ENCODE measurements at regions not wholly inside any gene's neighbourhood (a gene's known extent, or its start where the extent isn't known, plus 50 kb on each side); places are given as distances from the start of the nearest gene placed in this dataset.

GRCh38 chr13:50463719-50464118 lies 379.8 kb downstream of the DLEU7 start:
- TF ChIP-seq TSHZ2 (CRISPR knock-in tag; IDR thresholded peaks at IDR 0.05) (no peak), GLIS3 (CRISPR knock-in tag; IDR thresholded peaks at IDR 0.05) (no peak), POU6F1 (CRISPR knock-in tag; IDR thresholded peaks at IDR 0.05; ENCODE audit: borderline replicate concordance, low read depth) (no peak), CSDC2 (CRISPR knock-in tag; IDR thresholded peaks at IDR 0.05) (no peak), CSRNP3 (CRISPR knock-in tag; IDR thresholded peaks at IDR 0.05) (no peak), ZC3H10 (CRISPR knock-in tag; IDR thresholded peaks at IDR 0.05) (no peak), ESRRG (CRISPR knock-in tag; IDR thresholded peaks at IDR 0.05) (no peak), RARB (CRISPR knock-in tag; IDR thresholded peaks at IDR 0.05) (no peak), ZNF70 (CRISPR knock-in tag; IDR thresholded peaks at IDR 0.05) (no peak), CREB5 (CRISPR knock-in tag; IDR thresholded peaks at IDR 0.05; ENCODE audit: low read depth) (no peak), TCF4 (CRISPR knock-in tag; IDR thresholded peaks at IDR 0.05; ENCODE audit: borderline replicate concordance) (no peak), ZFP3 (CRISPR knock-in tag; IDR thresholded peaks at IDR 0.05) (no peak), ZNF8 (CRISPR knock-in tag; IDR thresholded peaks at IDR 0.05) (no peak), PATZ1 (CRISPR knock-in tag; IDR thresholded peaks at IDR 0.05; ENCODE audit: borderline replicate concordance) (no peak), ZFP30 (CRISPR knock-in tag; IDR thresholded peaks at IDR 0.05) (no peak), ISL1 (CRISPR knock-in tag; IDR thresholded peaks at IDR 0.05) (no peak), OSR1 (CRISPR knock-in tag; IDR thresholded peaks at IDR 0.05) (no peak), ARNTL (CRISPR knock-in tag; IDR thresholded peaks at IDR 0.05; ENCODE audit: borderline replicate concordance, low read depth) (no peak), BACH2 (CRISPR knock-in tag; IDR thresholded peaks at IDR 0.05; ENCODE audit: borderline replicate concordance) (no peak)
- ATAC-seq, result no peak

- no peak for ATAC-seq
- TF ChIP-seq ZFP3 (CRISPR knock-in tag; IDR thresholded peaks at IDR 0.05) (no peak), ARNTL (CRISPR knock-in tag; IDR thresholded peaks at IDR 0.05; ENCODE audit: borderline replicate concordance, low read depth) (no peak), TCF4 (CRISPR knock-in tag; IDR thresholded peaks at IDR 0.05; ENCODE audit: borderline replicate concordance) (no peak), OSR1 (CRISPR knock-in tag; IDR thresholded peaks at IDR 0.05) (no peak), CSDC2 (CRISPR knock-in tag; IDR thresholded peaks at IDR 0.05) (no peak), PATZ1 (CRISPR knock-in tag; IDR thresholded peaks at IDR 0.05; ENCODE audit: borderline replicate concordance) (no peak), TOX (CRISPR knock-in tag; IDR thresholded peaks at IDR 0.05; ENCODE audit: borderline replicate concordance) (no peak), ESRRG (CRISPR knock-in tag; IDR thresholded peaks at IDR 0.05) (no peak), ZNF70 (CRISPR knock-in tag; IDR thresholded peaks at IDR 0.05) (no peak), BACH2 (CRISPR knock-in tag; IDR thresholded peaks at IDR 0.05; ENCODE audit: borderline replicate concordance) (no peak), GLIS3 (CRISPR knock-in tag; IDR thresholded peaks at IDR 0.05) (no peak), ZFP30 (CRISPR knock-in tag; IDR thresholded peaks at IDR 0.05) (no peak), POU6F1 (CRISPR knock-in tag; IDR thresholded peaks at IDR 0.05; ENCODE audit: borderline replicate concordance, low read depth) (no peak), ISL1 (CRISPR knock-in tag; IDR thresholded peaks at IDR 0.05) (no peak), RARB (CRISPR knock-in tag; IDR thresholded peaks at IDR 0.05) (no peak), CREB5 (CRISPR knock-in tag; IDR thresholded peaks at IDR 0.05; ENCODE audit: low read depth) (no peak)
Measured at GRCh38 chr13:50464349-50465251, 378.9 kb downstream of the DLEU7 start.

Measured in SK-N-SH treated with all-trans-retinoic acid at 6 μM for 48 hours (cell line).